ENCODE measurements at regions not wholly inside any gene's neighbourhood (a gene's known extent, or its start where the extent isn't known, plus 50 kb on each side); places are given as distances from the start of the nearest gene placed in this dataset.
A peak's percentile ranks its signal among the peaks of the same experiment; 100 is the strongest.
"Not testable (repeated sequence)": the region's sequence is repeated elsewhere in the genome, so short reads cannot be mapped to it uniquely, and the experiment has no call there.

GRCh38 chr6:81105998-81106397 is 646.5 kb downstream of the TENT5A start:
- peak; percentile 4 for DNase-seq (ENCODE audit: low read depth)

- no peak for DNase-seq (ENCODE audit: low read depth)
Measured at GRCh38 chr6:81098109-81098814, 654.2 kb downstream of the TENT5A start.

GRCh38 chr6:81096464-81096863 is 656.0 kb downstream of the TENT5A start:
- DNase-seq (ENCODE audit: low read depth) = not testable (repeated sequence)

- no peak for DNase-seq (ENCODE audit: low read depth)
Measured at GRCh38 chr6:81093051-81093450, 659.4 kb downstream of the TENT5A start.

- DNase-seq (ENCODE audit: low read depth) = no peak
Measured at GRCh38 chr6:81088145-81088544, 664.3 kb downstream of the TENT5A start.

- peak; percentile 10 for DNase-seq (ENCODE audit: low read depth)
Measured at GRCh38 chr6:81086991-81087390, 665.5 kb downstream of the TENT5A start.

GRCh38 chr6:81085431-81085790 is 667.1 kb downstream of the TENT5A start:
- DNase-seq (ENCODE audit: low read depth) = no peak

GRCh38 chr6:81084776-81085430 is 667.6 kb downstream of the TENT5A start:
- no peak for DNase-seq (ENCODE audit: low read depth)

- DNase-seq (ENCODE audit: low read depth) = no peak
Measured at GRCh38 chr6:81075974-81076373, 676.5 kb downstream of the TENT5A start.

GRCh38 chr6:81073318-81073717 is 679.2 kb downstream of the TENT5A start:
- no peak for DNase-seq (ENCODE audit: low read depth)

GRCh38 chr6:81071121-81071520 is 681.4 kb downstream of the TENT5A start:
- DNase-seq (ENCODE audit: low read depth) = no peak

GRCh38 chr6:81067057-81067456 is 685.4 kb downstream of the TENT5A start:
- no peak for DNase-seq (ENCODE audit: low read depth)

GRCh38 chr6:81063891-81064290 is 688.6 kb downstream of the TENT5A start:
- no peak for DNase-seq (ENCODE audit: low read depth)

- DNase-seq (ENCODE audit: low read depth) = no peak
Measured at GRCh38 chr6:81054036-81054435, 698.4 kb downstream of the TENT5A start.

- DNase-seq (ENCODE audit: low read depth) = no peak
Measured at GRCh38 chr6:81051952-81052351, 700.5 kb downstream of the TENT5A start.

GRCh38 chr6:81049425-81050042 is 702.9 kb downstream of the TENT5A start:
- no peak for DNase-seq (ENCODE audit: low read depth)

GRCh38 chr6:81031416-81031815 is 721.1 kb downstream of the TENT5A start:
- peak; percentile 10 for DNase-seq (ENCODE audit: low read depth)

GRCh38 chr6:81026041-81026553 is 726.4 kb downstream of the TENT5A start:
- DNase-seq (ENCODE audit: low read depth) = no peak

GRCh38 chr6:81023709-81024108 is 728.8 kb downstream of the TENT5A start:
- no peak for DNase-seq (ENCODE audit: low read depth)

- no peak for DNase-seq (ENCODE audit: low read depth)
Measured at GRCh38 chr6:81023007-81023582, 729.4 kb downstream of the TENT5A start.

GRCh38 chr6:81017586-81017985 is 734.9 kb downstream of the TENT5A start:
- DNase-seq (ENCODE audit: low read depth) = not testable (repeated sequence)

- DNase-seq (ENCODE audit: low read depth) = no peak
Measured at GRCh38 chr6:81003894-81004293, 748.6 kb downstream of the TENT5A start.

GRCh38 chr6:81003156-81003555 is 749.3 kb downstream of the TENT5A start:
- DNase-seq (ENCODE audit: low read depth) = peak; percentile 14

Measured in GM04504 (cell line).